PFSK-1 (cell line): ENCODE measurements at regions not wholly inside any gene's neighbourhood (a gene's known extent, or its start where the extent isn't known, plus 50 kb on each side); places are given as distances from the start of the nearest gene placed in this dataset.

Experiments
- FOXP2 ChIP-seq: optimal IDR thresholded peaks from 2 replicates; pipeline ENCODE3; 2011; ENCODE audit warnings: borderline replicate concordance, control low read depth, inconsistent platforms; ENCODE audit not compliant: insufficient read depth; ENCODE audit errors: extremely low read length, extremely low read depth
- POLR2AphosphoS5 ChIP-seq: IDR thresholded peaks from 2 replicates; pipeline ENCODE4 v1.6.1; 2012; ENCODE audit warnings: low read depth, mild to moderate bottlenecking, control low read depth, low read length, moderate library complexity
- SIN3A ChIP-seq: IDR thresholded peaks from 2 replicates; pipeline ENCODE4 v1.6.1; 2012; ENCODE audit warnings: mild to moderate bottlenecking, low read length, moderate library complexity, borderline replicate concordance; ENCODE audit not compliant: insufficient read depth
- TAF1 ChIP-seq: IDR thresholded peaks from 2 replicates; pipeline ENCODE4 v1.6.1; 2012; ENCODE audit warnings: low read length, control low read depth, borderline replicate concordance; ENCODE audit not compliant: insufficient read depth
- TF ChIP-seq, protein P1 (sequence below), 2 experiments: IDR thresholded peaks; 2 replicates each; pipeline versions ENCODE4 v1.6.1 to v1.8.0; 2011 to 2012; ENCODE audit warnings: low read depth in 2 of 2, low read length in 2 of 2, control low read depth in 1 of 2, inconsistent platforms in 1 of 2, mild to moderate bottlenecking in 1 of 2, moderate library complexity in 1 of 2; ENCODE audit not compliant: insufficient read depth in 1 of 2

DNA sequence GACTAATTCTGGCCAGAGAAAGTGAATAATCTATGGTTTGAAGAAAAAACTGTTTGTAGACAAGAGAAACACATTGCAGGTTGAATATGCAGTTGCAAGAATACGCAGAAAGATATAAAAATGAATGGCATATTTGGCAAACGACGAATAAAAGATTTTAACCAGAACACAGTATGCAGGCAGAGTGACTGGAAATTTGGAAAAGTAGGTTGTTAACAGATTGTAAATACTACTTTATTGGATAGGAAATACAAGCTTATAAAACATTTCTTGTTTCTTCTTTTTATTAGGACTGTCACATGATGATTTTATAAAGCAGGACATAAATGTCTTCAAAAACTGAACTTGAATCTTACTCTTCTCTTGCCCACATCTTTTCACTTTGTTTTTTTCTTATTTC, 573.3 kb upstream of the PBX1 start:
- TF ChIP-seq FOXP2 (no peak), SIN3A (no peak), POLR2AphosphoS5 (no peak), TAF1 (no peak)
- TF ChIP-seq, protein P1, sequence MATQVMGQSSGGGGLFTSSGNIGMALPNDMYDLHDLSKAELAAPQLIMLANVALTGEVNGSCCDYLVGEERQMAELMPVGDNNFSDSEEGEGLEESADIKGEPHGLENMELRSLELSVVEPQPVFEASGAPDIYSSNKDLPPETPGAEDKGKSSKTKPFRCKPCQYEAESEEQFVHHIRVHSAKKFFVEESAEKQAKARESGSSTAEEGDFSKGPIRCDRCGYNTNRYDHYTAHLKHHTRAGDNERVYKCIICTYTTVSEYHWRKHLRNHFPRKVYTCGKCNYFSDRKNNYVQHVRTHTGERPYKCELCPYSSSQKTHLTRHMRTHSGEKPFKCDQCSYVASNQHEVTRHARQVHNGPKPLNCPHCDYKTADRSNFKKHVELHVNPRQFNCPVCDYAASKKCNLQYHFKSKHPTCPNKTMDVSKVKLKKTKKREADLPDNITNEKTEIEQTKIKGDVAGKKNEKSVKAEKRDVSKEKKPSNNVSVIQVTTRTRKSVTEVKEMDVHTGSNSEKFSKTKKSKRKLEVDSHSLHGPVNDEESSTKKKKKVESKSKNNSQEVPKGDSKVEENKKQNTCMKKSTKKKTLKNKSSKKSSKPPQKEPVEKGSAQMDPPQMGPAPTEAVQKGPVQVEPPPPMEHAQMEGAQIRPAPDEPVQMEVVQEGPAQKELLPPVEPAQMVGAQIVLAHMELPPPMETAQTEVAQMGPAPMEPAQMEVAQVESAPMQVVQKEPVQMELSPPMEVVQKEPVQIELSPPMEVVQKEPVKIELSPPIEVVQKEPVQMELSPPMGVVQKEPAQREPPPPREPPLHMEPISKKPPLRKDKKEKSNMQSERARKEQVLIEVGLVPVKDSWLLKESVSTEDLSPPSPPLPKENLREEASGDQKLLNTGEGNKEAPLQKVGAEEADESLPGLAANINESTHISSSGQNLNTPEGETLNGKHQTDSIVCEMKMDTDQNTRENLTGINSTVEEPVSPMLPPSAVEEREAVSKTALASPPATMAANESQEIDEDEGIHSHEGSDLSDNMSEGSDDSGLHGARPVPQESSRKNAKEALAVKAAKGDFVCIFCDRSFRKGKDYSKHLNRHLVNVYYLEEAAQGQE (IDR thresholded peaks at IDR 0.05; ENCODE audit: insufficient read depth in 1 of 2, low read depth in 2 of 2, low read length in 2 of 2) = no peak

DNA sequence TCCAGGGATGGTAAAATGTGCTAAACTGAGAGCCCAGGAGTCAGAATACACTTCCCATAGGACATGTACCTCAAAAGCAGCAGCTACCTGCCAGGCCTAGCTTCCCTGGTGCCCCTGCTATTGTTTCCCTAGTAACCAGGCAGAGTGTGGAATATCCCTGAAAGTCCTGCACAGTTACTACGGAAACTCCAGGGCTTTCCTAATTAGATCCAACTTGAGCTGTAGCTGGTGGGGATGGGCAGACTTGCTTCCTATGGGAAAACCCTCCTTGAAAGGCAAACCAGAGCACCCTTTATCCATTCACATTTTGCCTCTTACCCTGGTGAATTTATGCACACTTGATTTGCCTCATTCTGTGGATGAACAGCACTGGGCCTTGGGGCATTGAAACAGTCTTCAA, 559.9 kb upstream of the PBX1 start:
- TF ChIP-seq SIN3A = no peak
- TF ChIP-seq, protein P1 (IDR thresholded peaks at IDR 0.05; ENCODE audit: insufficient read depth in 1 of 2, low read depth in 2 of 2, low read length in 2 of 2) = no peak
- TF ChIP-seq FOXP2 = no peak
- no peak for TF ChIP-seq POLR2AphosphoS5
- TF ChIP-seq TAF1 = no peak

DNA sequence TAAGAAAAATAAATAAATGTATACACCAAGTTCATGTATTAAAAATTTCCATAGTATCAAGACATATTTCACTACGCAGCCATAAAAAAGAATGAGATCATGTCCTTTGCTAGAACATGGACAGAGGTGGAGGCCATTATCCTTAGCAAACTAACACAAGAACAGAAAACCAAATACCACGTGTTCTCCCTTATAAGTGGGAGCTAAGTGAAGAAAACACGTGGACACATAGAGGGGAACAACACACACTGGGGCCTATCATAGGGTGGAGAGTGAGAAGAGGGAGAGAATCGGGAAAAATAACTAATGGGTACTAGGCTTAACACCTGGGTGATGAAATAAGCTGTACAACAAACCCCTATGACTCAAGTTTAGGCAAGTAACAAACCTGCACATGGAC, 552.4 kb upstream of the PBX1 start:
- TF ChIP-seq, protein P1 (IDR thresholded peaks at IDR 0.05; ENCODE audit: insufficient read depth in 1 of 2, low read depth in 2 of 2, low read length in 2 of 2) = no peak
- no peak for TF ChIP-seq SIN3A
- no peak for TF ChIP-seq FOXP2
- no peak for TF ChIP-seq TAF1
- no peak for TF ChIP-seq POLR2AphosphoS5

DNA sequence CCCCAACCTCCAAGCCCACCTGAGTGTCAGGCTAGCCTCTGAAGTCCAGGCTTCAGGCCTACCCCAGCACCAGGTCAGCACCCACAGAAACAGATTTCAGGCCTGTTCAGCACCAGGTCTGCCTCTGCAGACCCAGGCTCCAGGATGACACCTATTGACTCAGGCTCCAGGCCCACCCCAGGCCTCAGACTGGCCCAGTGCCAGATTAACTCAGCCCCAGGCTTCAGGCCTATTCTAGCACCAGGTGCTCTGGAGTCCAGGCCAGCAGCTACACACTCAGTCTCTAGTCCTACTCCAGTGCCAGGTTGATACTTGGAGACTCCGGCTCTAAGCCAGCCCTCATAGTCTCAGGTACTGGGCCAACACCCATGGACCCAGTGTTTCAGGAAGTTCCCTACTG, 541.7 kb upstream of the PBX1 start:
- TF ChIP-seq, protein P1 (IDR thresholded peaks at IDR 0.05; ENCODE audit: insufficient read depth in 1 of 2, low read depth in 2 of 2, low read length in 2 of 2) = no peak
- TF ChIP-seq FOXP2 = no peak
- TF ChIP-seq POLR2AphosphoS5 = no peak
- TF ChIP-seq SIN3A = no peak
- TF ChIP-seq TAF1 = no peak

DNA sequence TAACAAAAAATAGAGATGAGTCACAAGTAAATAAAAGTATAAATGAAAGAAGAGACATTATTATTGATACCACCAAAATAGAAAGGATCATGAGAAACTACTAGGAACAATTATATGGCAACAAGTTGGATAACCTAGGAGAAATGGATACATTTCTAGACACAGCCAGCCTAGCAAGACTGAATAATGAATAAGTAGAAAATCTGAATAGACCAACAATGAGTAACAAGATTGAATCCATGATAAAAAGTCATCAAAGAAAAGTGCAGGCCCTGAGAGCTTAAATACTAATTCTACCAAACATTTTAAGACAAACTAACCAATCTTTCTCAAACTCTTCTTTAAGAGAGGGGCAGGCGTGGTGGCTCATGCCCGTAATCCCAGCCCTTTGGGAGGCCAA, 538.6 kb upstream of the PBX1 start:
- TF ChIP-seq, protein P1 (IDR thresholded peaks at IDR 0.05; ENCODE audit: insufficient read depth in 1 of 2, low read depth in 2 of 2, low read length in 2 of 2) = no peak
- TF ChIP-seq FOXP2 (no peak), POLR2AphosphoS5 (no peak), TAF1 (no peak), SIN3A (no peak)
